PC-3 (cell line): ENCODE measurements at regions not wholly inside any gene's neighbourhood (a gene's known extent, or its start where the extent isn't known, plus 50 kb on each side); places are given as distances from the start of the nearest gene placed in this dataset.

ENCODE experiments used
- ATAC-seq: fragments of 200-7000 bp; cut with Tn5 transposase; 2 replicates; pipeline ENCODE4 v1.9.1; 2020; ENCODE audit warnings: mild to moderate bottlenecking, moderate library complexity
- BruUV-seq: library from RNA; stranded (reverse); fragments of 400-500 nt; replicated peaks from 2 replicates; lab custom pipeline; 2021; lab: Mats Ljungman, UMichigan
- CTCF ChIA-PET: fragments of 300-600 bp; sonication (Branson Sonifier 250); formaldehyde crosslinking; loops from one replicate; lab custom pipeline; 2022; ENCODE audit warnings: antibody characterized with exemption; lab: Charles Lee
- POLR2A ChIA-PET: fragments of 300-600 bp; sonication (Branson Sonifier 250); formaldehyde crosslinking; loops from one replicate; lab custom pipeline; 2022; ENCODE audit warnings: antibody characterized with exemption; ENCODE audit not compliant: unreplicated experiment; lab: Charles Lee
- DNase-seq: peaks from one replicate; pipeline ENCODE4 v3.0.0-alpha.2; 2015
- H2AFZ ChIP-seq: fragments of 300-600 bp; sonication (generic); 2 replicates; pipeline ENCODE4 v1.6.0; 2016; ENCODE audit warnings: antibody characterized with exemption, low read length
- H3F3A ChIP-seq: fragments of 300-600 bp; sonication (generic); one replicate; pipeline ENCODE4 v1.6.0; 2017; ENCODE audit warnings: antibody characterized with exemption, low read length, control low read depth, mild to moderate bottlenecking; ENCODE audit not compliant: unreplicated experiment
- H3K27ac ChIP-seq: fragments of 300-600 bp; sonication (generic); 2 replicates; pipeline ENCODE4 v1.5.1; 2016; ENCODE audit warnings: mild to moderate bottlenecking, low read length
- H3K27me3 ChIP-seq: fragments of 300-600 bp; sonication (generic); 2 replicates; pipeline ENCODE4 v1.6.1; 2016; ENCODE audit warnings: low read length, mixed read lengths
- H3K36me3 ChIP-seq: fragments of 300-600 bp; sonication (generic); 2 replicates; pipeline ENCODE4 v1.6.1; 2016; ENCODE audit warnings: low read depth, mixed run types, low read length, mixed read lengths
- H3K4me1 ChIP-seq: fragments of 300-600 bp; sonication (generic); 2 replicates; pipeline ENCODE4 v1.5.1; 2016; ENCODE audit warnings: low read length; ENCODE audit not compliant: insufficient read depth
- H3K4me2 ChIP-seq: fragments of 300-600 bp; sonication (generic); 2 replicates; pipeline ENCODE4 v1.6.0; 2016; ENCODE audit warnings: low read length
- H3K4me3 ChIP-seq: fragments of 300-600 bp; sonication (generic); 2 replicates; pipeline ENCODE4 v1.5.1; 2016; ENCODE audit warnings: mild to moderate bottlenecking, low read length, mixed read lengths
- H3K79me2 ChIP-seq: fragments of 300-600 bp; sonication (generic); 2 replicates; pipeline ENCODE4 v1.6.1; 2017; ENCODE audit warnings: low read length, mixed read lengths
- H3K9ac ChIP-seq: fragments of 300-600 bp; sonication (generic); 2 replicates; pipeline ENCODE4 v1.6.0; 2016; ENCODE audit warnings: mild to moderate bottlenecking, low read length
- H3K9me2 ChIP-seq: fragments of 300-600 bp; sonication (generic); replicated peaks from 2 replicates; pipeline ENCODE4 v1.6.1; 2016; ENCODE audit warnings: mixed run types, low read length, mixed read lengths
- H3K9me3 ChIP-seq: fragments of 300-600 bp; sonication (generic); 2 replicates; pipeline ENCODE4 v1.6.1; 2016; ENCODE audit warnings: low read length, mixed read lengths
- H4K20me1 ChIP-seq: fragments of 300-600 bp; sonication (generic); 2 replicates; pipeline ENCODE4 v1.6.1; 2016; ENCODE audit warnings: low read length, mixed read lengths
- CTCF ChIP-seq: fragments of 300-600 bp; sonication (generic); conservative IDR thresholded peaks from 2 replicates; pipeline ENCODE4 v1.5.1; 2017; ENCODE audit warnings: antibody characterized with exemption, low read depth, mild to moderate bottlenecking, low read length
- EZH2 ChIP-seq: fragments of 300-600 bp; sonication (generic); IDR thresholded peaks from one replicate; pipeline ENCODE4 v1.6.1; 2017; ENCODE audit warnings: antibody characterized with exemption, mild to moderate bottlenecking, low read length; ENCODE audit not compliant: unreplicated experiment
- EZH2phosphoT487 ChIP-seq: fragments of 300-600 bp; sonication (generic); IDR thresholded peaks from 2 replicates; pipeline ENCODE4 v1.6.1; 2018; ENCODE audit warnings: mild to moderate bottlenecking, antibody characterized with exemption, low read length, borderline replicate concordance
- intact Hi-C: fragments of 100-400 bp; cut with micrococcal nuclease; formaldehyde crosslinking; loops from 2 replicates; pipeline ENCODE4 v1.9.0; 2023

GRCh38 chr7:10863476-10863875 is 110.2 kb upstream of the PHF14 start:
- Histone ChIP-seq H3K27me3 (no peaks in the 10 kb centered on the region), H3K4me2 (no peak overlapping the region), H3K9me2 (no peaks in the 10 kb centered on the region), H3K36me3 (no peaks in the 10 kb centered on the region), H3K27ac (no peak overlapping the region), H3K9me3 (no peaks in the 10 kb centered on the region), H3K79me2 (no peaks in the 10 kb centered on the region), H3K9ac (no peak overlapping the region), H3K4me1 (0 out of 2 replicates have a peak, but pooled peaks cover 6% of the 10 kb centered on the region), H3K4me3 (no peak overlapping the region), H4K20me1 (no peaks in the 10 kb centered on the region), H2AFZ (no peak overlapping the region), H3F3A (no peaks in the 10 kb centered on the region)
- intact Hi-C loops, result no loop called here
- POLR2A ChIA-PET, result no interaction called here
- CTCF ChIA-PET, result no interaction called here
- no peak for TF ChIP-seq EZH2phosphoT487
- no peak for TF ChIP-seq CTCF
- TF ChIP-seq EZH2, result no peak
- no TSS peak for BruUV-seq
- ATAC-seq (no peak), DNase-seq (no peak)

GRCh38 chr7:10874666-10875065 is 99.0 kb upstream of the PHF14 start:
- intact Hi-C loops, result no loop called here
- no TSS peak for BruUV-seq
- CTCF ChIA-PET, result no interaction called here
- Histone ChIP-seq H3K4me2 (no peak overlapping the region), H3K27me3 (no peaks in the 10 kb centered on the region), H3K4me1 (no peaks in the 10 kb centered on the region), H3K9me2 (no peaks in the 10 kb centered on the region), H2AFZ (no peak overlapping the region), H3K9me3 (no peaks in the 10 kb centered on the region), H3K79me2 (no peaks in the 10 kb centered on the region), H3K4me3 (no peak overlapping the region), H3K27ac (no peak overlapping the region), H3K9ac (no peak overlapping the region), H4K20me1 (no peaks in the 10 kb centered on the region), H3F3A (no peaks in the 10 kb centered on the region), H3K36me3 (no peaks in the 10 kb centered on the region)
- no peak for TF ChIP-seq EZH2
- TF ChIP-seq EZH2phosphoT487, result no peak
- no peak for TF ChIP-seq CTCF
- POLR2A ChIA-PET, result no interaction called here
- DNase-seq (peak; percentile 17), ATAC-seq (no peak)

GRCh38 chr7:10875080-10875479 is 98.6 kb upstream of the PHF14 start:
- Histone ChIP-seq H3K9me3 (no peaks in the 10 kb centered on the region), H3K27me3 (no peaks in the 10 kb centered on the region), H3K27ac (no peak overlapping the region), H3K9ac (no peak overlapping the region), H3F3A (no peaks in the 10 kb centered on the region), H3K4me2 (no peak overlapping the region), H4K20me1 (no peaks in the 10 kb centered on the region), H3K36me3 (no peaks in the 10 kb centered on the region), H3K4me1 (no peaks in the 10 kb centered on the region), H2AFZ (no peak overlapping the region), H3K4me3 (no peak overlapping the region), H3K79me2 (no peaks in the 10 kb centered on the region), H3K9me2 (no peaks in the 10 kb centered on the region)
- no peak for TF ChIP-seq EZH2
- TF ChIP-seq CTCF, result no peak
- no peak for TF ChIP-seq EZH2phosphoT487
- POLR2A ChIA-PET, result no interaction called here
- CTCF ChIA-PET, result no interaction called here
- DNase-seq, result no peak
- no peak for ATAC-seq
- intact Hi-C loops, result no loop called here
- BruUV-seq, result no TSS peak
